AG04449 (cell line): ENCODE measurements at regions not wholly inside any gene's neighbourhood (a gene's known extent, or its start where the extent isn't known, plus 50 kb on each side); places are given as distances from the start of the nearest gene placed in this dataset.

Source experiments
- CTCF ChIA-PET: fragments of 350-600 bp; formaldehyde crosslinking; extraction: SDS; loops from one replicate; lab custom pipeline; 2021; ENCODE audit warnings: antibody characterized with exemption; lab: Yijun Ruan, JAX
- POLR2A ChIA-PET: fragments of 400-600, 350-600 bp; formaldehyde crosslinking; extraction: SDS; loops from one replicate; lab custom pipeline; 2020; ENCODE audit warnings: antibody characterized with exemption, inconsistent platforms; lab: Yijun Ruan, JAX
- DNase-seq: peaks from one replicate; pipeline ENCODE4 v3.0.0-alpha.2; 2010; ENCODE audit warnings: low read depth, low spot score
- H3K4me3 ChIP-seq: 2 replicates; pipeline ENCODE4 v1.5.1; 2011; ENCODE audit warnings: low read depth, mild to moderate bottlenecking, control low read depth, low read length
- CTCF ChIP-seq: IDR thresholded peaks from one replicate; pipeline ENCODE4 v1.5.1; 2011; ENCODE audit warnings: mild to moderate bottlenecking, moderate library complexity, low read length, control low read depth, inconsistent platforms; ENCODE audit not compliant: insufficient read depth; ENCODE audit errors: missing control alignments

- no peak for TF ChIP-seq CTCF
- no peak for DNase-seq
- no peak overlapping the region for H3K4me3 ChIP-seq
- ChIA-PET CTCF (interaction anchor here (1.2 to 5.9 kb wide), 4 partner anchors 9 to 382 kb away, joined by 3 to 40 read pairs (median 8); no protein-coding TSS in a partner anchor), POLR2A (no interaction called here)
Observed at GRCh38 chr2:64904413-64905329, 84.5 kb upstream of the SLC1A4 start.

GRCh38 chr2:64905338-64906024, 83.7 kb upstream of the SLC1A4 start:
- TF ChIP-seq CTCF: no peak
- DNase-seq: no peak
- ChIA-PET CTCF (interaction anchor here (1.2 to 5.9 kb wide), 4 partner anchors 8 to 383 kb away, joined by 3 to 40 read pairs (median 8); no protein-coding TSS in a partner anchor), POLR2A (no interaction called here)
- no peak overlapping the region for H3K4me3 ChIP-seq

GRCh38 chr2:64906853-64907536, 82.2 kb upstream of the SLC1A4 start:
- no peak for TF ChIP-seq CTCF
- ChIA-PET POLR2A (no interaction called here), CTCF (interaction anchor here (0.6 to 5.9 kb wide), 5 partner anchors 9 to 324 kb away, joined by 3 to 40 read pairs (median 11); no protein-coding TSS in a partner anchor)

GRCh38 chr2:64908406-64908805, 80.8 kb upstream of the SLC1A4 start:
- ChIA-PET CTCF (interaction anchor here (1.4 to 5.9 kb wide), 2 partner anchors 10 to 137 kb away, joined by 5 to 40 read pairs; no protein-coding TSS in a partner anchor), POLR2A (no interaction called here)
- TF ChIP-seq CTCF: no peak
- no peak for DNase-seq
- H3K4me3 ChIP-seq: no peak overlapping the region

More at GRCh38 chr2:64906853-64907536, 82.2 kb upstream of the SLC1A4 start:
- H3K4me3 ChIP-seq: no peak overlapping the region
- DNase-seq: no peak

GRCh38 chr2:64910523-64910922, 78.7 kb upstream of the SLC1A4 start:
- DNase-seq: no peak
- no peak for TF ChIP-seq CTCF
- no peak overlapping the region for H3K4me3 ChIP-seq
- ChIA-PET CTCF (no interaction called here), POLR2A (no interaction called here)
